Ovary (tissue), 7 donors: ENCODE measurements at regions not wholly inside any gene's neighbourhood (a gene's known extent, or its start where the extent isn't known, plus 50 kb on each side); places are given as distances from the start of the nearest gene placed in this dataset.
"Not testable (repeated sequence)": the region's sequence is repeated elsewhere in the genome, so short reads cannot be mapped to it uniquely, and the experiment has no call there.

Experiments
- DNase-seq, 5 donors: peaks; one replicate each; pipeline ENCODE4 v3.0.0-alpha.2; 2019 to 2020
- H3K27ac ChIP-seq, 2 donors: fragments of 200-600 bp; one replicate each; pipeline versions ENCODE4 v1.5.1 to v1.8.0; 2019 to 2022
- H3K27me3 ChIP-seq: fragments of 200-600 bp; one replicate; pipeline ENCODE4 v1.8.0; 2022
- H3K36me3 ChIP-seq: fragments of 200-600 bp; sonication (generic); one replicate; pipeline ENCODE4 v1.5.1; 2019
- H3K4me1 ChIP-seq: one replicate; pipeline ENCODE4 v1.8.1; 2013; ENCODE audit warnings: mild to moderate bottlenecking, moderate library complexity; ENCODE audit not compliant: insufficient read depth
- H3K4me3 ChIP-seq: fragments of 200-600 bp; sonication (generic); one replicate; pipeline ENCODE4 v1.5.1; 2017
- H3K9me3 ChIP-seq, 2 donors: fragments of 200-600 bp in 1 of 2; sonication (generic) in 1 of 2; one replicate each; pipeline versions ENCODE4 v1.5.1 to v1.8.1; 2013 to 2019; ENCODE audit warnings: mild to moderate bottlenecking in 1 of 2, moderate library complexity in 1 of 2
- EP300 ChIP-seq: sonication (generic); formaldehyde crosslinking; IDR thresholded peaks from one replicate; pipeline ENCODE4 v1.6.1; 2017; ENCODE audit warnings: antibody characterized with exemption
- POLR2A ChIP-seq: fragments of 450-650 bp; IDR thresholded peaks from one replicate; pipeline ENCODE4 v1.6.1; 2017; ENCODE audit warnings: antibody characterized with exemption, mild to moderate bottlenecking, moderate library complexity
- WGBS, 3 donors: extraction: QIAGEN DNeasy Blood & Tissue Kit in 1 of 3; methylation state at CpG; one replicate each; pipeline versions ENCODE4 v1.1.5 to v1.1.7; 2013 to 2017; 5-methylcytosine and 5-hydroxymethylcytosine counted together
- intact Hi-C, 4 donors: fragments of 100-400 bp; cut with DNase I; formaldehyde crosslinking; loops; one replicate each; pipeline versions ENCODE4 v1.11.0 to v1.15.1; 2022 to 2023
- TF ChIP-seq, protein P1 (sequence below), 3 donors: fragments of 450-650 bp in 2 of 3; fragments of 200-600 bp in 1 of 3; IDR thresholded peaks; one replicate each; pipeline versions ENCODE4 v1.5.1 to v1.8.0; 2016 to 2022; ENCODE audit warnings: antibody characterized with exemption in 3 of 3, mild to moderate bottlenecking in 1 of 3
- donor health status: DM: no; HTN: no; CAD: no; lungs with moderate emphysema.
- donor health status: DM: no; HTN: no; CAD: no.
- donor health status: Bipolar disorder and iron deficiency.
- donor health status: DM: no; HTN: no; CAD: no.
- donor health status: DM: yes; HTN: yes; CAD: no.

DNA sequence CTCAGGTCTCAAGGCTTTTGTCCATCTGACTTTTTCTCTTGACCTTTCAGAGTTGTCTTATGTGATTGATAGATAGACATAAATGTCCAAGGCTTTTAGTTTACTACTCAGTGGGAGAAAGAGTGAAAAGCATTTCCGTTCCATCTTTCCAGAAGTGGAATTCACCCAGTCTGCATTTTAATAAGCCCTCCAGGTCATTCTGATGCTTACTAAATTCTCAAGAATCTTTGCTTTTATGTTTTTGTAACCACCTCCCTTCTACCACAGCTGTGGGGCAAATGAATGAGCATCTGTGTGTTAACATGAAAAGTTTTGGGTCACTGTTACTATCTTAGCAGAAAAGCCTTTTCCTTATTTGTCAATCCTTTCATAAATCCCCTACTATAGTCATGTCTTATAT, 251.4 kb downstream of the LRIG3 start:
- TF ChIP-seq, protein P1, sequence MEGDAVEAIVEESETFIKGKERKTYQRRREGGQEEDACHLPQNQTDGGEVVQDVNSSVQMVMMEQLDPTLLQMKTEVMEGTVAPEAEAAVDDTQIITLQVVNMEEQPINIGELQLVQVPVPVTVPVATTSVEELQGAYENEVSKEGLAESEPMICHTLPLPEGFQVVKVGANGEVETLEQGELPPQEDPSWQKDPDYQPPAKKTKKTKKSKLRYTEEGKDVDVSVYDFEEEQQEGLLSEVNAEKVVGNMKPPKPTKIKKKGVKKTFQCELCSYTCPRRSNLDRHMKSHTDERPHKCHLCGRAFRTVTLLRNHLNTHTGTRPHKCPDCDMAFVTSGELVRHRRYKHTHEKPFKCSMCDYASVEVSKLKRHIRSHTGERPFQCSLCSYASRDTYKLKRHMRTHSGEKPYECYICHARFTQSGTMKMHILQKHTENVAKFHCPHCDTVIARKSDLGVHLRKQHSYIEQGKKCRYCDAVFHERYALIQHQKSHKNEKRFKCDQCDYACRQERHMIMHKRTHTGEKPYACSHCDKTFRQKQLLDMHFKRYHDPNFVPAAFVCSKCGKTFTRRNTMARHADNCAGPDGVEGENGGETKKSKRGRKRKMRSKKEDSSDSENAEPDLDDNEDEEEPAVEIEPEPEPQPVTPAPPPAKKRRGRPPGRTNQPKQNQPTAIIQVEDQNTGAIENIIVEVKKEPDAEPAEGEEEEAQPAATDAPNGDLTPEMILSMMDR (IDR thresholded peaks at IDR 0.05) = no peak
- TF ChIP-seq POLR2A = no peak
- no peak for TF ChIP-seq EP300
- Histone ChIP-seq H3K36me3 (no peaks in the 10 kb centered on the region), H3K4me1 (no peaks in the 10 kb centered on the region), H3K4me3 (no peak overlapping the region), H3K9me3 (no peaks in the 10 kb centered on the region), H3K27ac (no peak overlapping the region), H3K27me3 (no peaks in the 10 kb centered on the region)
- no peak for DNase-seq
- WGBS, 3 donors = 76 to 88% (median 82%) methylated on average over 1 of the region's 1 CpG
- intact Hi-C loops = no loop called here

- DNase-seq = no peak
- no peak for TF ChIP-seq EP300
- TF ChIP-seq, protein P1 (IDR thresholded peaks at IDR 0.05) = no peak
- TF ChIP-seq POLR2A = no peak
- Histone ChIP-seq H3K4me3 (no peak overlapping the region), H3K36me3 (no peaks in the 10 kb centered on the region), H3K27ac (no peak overlapping the region), H3K4me1 (no peaks in the 10 kb centered on the region), H3K9me3 (no peaks in the 10 kb centered on the region), H3K27me3 (no peaks in the 10 kb centered on the region)
- intact Hi-C loops = no loop called here
- WGBS, 3 donors = 53 to 69% (median 64%) methylated on average over 1 of the region's 1 CpG
Measured at GRCh38 chr12:58670623-58671022, 249.7 kb downstream of the LRIG3 start.

- no peak for TF ChIP-seq POLR2A
- Histone ChIP-seq H3K4me3 (no peak overlapping the region), H3K27ac (no peak overlapping the region), H3K27me3 (no peaks in the 10 kb centered on the region), H3K9me3 (no peaks in the 10 kb centered on the region), H3K36me3 (no peaks in the 10 kb centered on the region), H3K4me1 (no peaks in the 10 kb centered on the region)
- WGBS, 3 donors = 46 to 47% (median 46%) methylated on average over 3 of the region's 3 CpGs
- intact Hi-C loops = no loop called here
- DNase-seq = no peak
Measured at GRCh38 chr12:58671196-58671595, 249.1 kb downstream of the LRIG3 start.

GRCh38 chr12:58673021-58673420, 247.3 kb downstream of the LRIG3 start:
- no peak for DNase-seq
- intact Hi-C loops = no loop called here
- Histone ChIP-seq H3K4me3 (no peak overlapping the region), H3K4me1 (no peaks in the 10 kb centered on the region), H3K36me3 (no peaks in the 10 kb centered on the region), H3K9me3 (no peaks in the 10 kb centered on the region), H3K27me3 (no peaks in the 10 kb centered on the region), H3K27ac (no peak overlapping the region)
- TF ChIP-seq POLR2A = no peak
- no peak for TF ChIP-seq EP300
- TF ChIP-seq, protein P1 (IDR thresholded peaks at IDR 0.05) = no peak

DNA sequence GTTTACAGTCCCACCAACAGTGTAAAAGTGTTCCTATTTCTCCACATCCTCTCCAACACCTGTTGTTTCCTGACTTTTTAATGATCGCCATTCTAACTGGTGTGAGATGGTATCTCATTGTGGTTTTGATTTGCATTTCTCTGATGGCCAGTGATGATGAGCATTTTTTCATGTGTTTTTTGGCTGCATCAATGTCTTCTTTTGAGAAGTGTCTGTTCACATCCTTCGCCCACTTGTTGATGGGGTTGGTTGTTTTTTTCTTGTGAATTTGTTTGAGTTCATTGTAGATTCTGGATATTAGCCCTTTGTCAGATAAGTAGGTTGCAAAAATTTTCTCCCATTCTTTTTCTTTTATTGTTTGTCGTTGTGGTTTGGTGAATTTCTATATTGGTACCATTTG, 242.5 kb downstream of the LRIG3 start:
- H3K27me3 ChIP-seq, H3K36me3 ChIP-seq, intact Hi-C loops, H3K9me3 ChIP-seq, DNase-seq, H3K4me1 ChIP-seq, H3K27ac ChIP-seq, H3K4me3 ChIP-seq: not testable (repeated sequence)
- 95 to 98% (median 97%) methylated on average over 2 to 3 of the region's 3 CpGs for WGBS, 3 donors

DNA sequence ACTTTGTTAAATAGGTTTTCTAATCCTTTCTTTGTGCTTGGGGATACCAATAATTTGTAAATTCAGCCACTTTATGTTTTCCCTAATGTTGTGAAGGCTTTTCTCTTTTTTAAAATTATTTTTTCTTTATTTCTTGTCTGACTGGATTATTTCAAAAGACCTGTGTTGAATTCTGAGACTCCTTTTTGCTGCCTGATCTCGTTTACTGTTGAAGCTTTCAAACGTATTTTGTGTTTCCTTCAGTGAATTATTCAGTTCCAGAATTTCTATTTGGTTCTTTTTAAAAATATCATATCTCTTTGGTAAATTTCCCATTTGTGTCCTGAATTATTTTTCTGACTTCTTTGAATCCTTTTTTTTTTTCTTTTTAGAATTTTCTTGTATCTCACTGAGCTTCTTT, 241.6 kb downstream of the LRIG3 start:
- intact Hi-C loops = no loop called here
- no peaks in the 10 kb centered on the region for H3K9me3 ChIP-seq

More for the DNA sequence above, 241.6 kb downstream of the LRIG3 start:
- Histone ChIP-seq H3K27ac (no peak overlapping the region), H3K4me3 (no peak overlapping the region), H3K4me1 (no peaks in the 10 kb centered on the region), H3K27me3 (no peaks in the 10 kb centered on the region), H3K36me3 (no peaks in the 10 kb centered on the region)
- WGBS, 3 donors = 84 to 86% (median 86%) methylated on average over 2 of the region's 2 CpGs
- no peak for DNase-seq
- TF ChIP-seq, protein P1 (IDR thresholded peaks at IDR 0.05) = no peak
- TF ChIP-seq EP300 (no peak), POLR2A (no peak)
